ENCODE measurements at regions not wholly inside any gene's neighbourhood (a gene's known extent, or its start where the extent isn't known, plus 50 kb on each side); places are given as distances from the start of the nearest gene placed in this dataset.

- no peak for TF ChIP-seq CTCF (IDR thresholded peaks at IDR 0.05 in 8 of 11, conservative IDR thresholded peaks at IDR 0.05 in 3 of 11)
- TF ChIP-seq POLR2A (IDR thresholded peaks at IDR 0.05), result no peak
- no peak for TF ChIP-seq POLR2AphosphoS5 (IDR thresholded peaks at IDR 0.05)
Measured at GRCh38 chr5:161093100-161093499, 241.1 kb upstream of the ATP10B start.

All from spleen (tissue), 7 donors.